Common myeloid progenitor, CD34-positive (primary cell): ENCODE measurements at regions not wholly inside any gene's neighbourhood (a gene's known extent, or its start where the extent isn't known, plus 50 kb on each side); places are given as distances from the start of the nearest gene placed in this dataset.

ENCODE experiments used
- CTCF ChIA-PET: fragments of 350-600 bp; sonication (Branson Sonifier 250); formaldehyde crosslinking; loops from one replicate; lab custom pipeline; 2021; ENCODE audit warnings: antibody characterized with exemption; lab: Charles Lee
- POLR2A ChIA-PET: fragments of 350-600 bp; sonication (Branson Sonifier 250); formaldehyde crosslinking; loops from one replicate; lab custom pipeline; 2021; ENCODE audit warnings: antibody characterized with exemption; lab: Charles Lee
- DNase-seq, 3 donors: peaks; one replicate each; pipeline versions ENCODE4 v3.0.0 to v3.0.0-alpha.2; 2013
- H3K27ac ChIP-seq, 2 experiments: 1 replicate in 1 of 2; 2 replicates in 1 of 2; pipeline ENCODE4 v1.7.0; 2013; ENCODE audit warnings: inconsistent platforms in 2 of 2, low read length in 2 of 2, mild to moderate bottlenecking in 2 of 2, low read depth in 1 of 2, moderate library complexity in 1 of 2; ENCODE audit not compliant: severe bottlenecking in 2 of 2, insufficient read depth in 1 of 2, poor library complexity in 1 of 2
- H3K27me3 ChIP-seq, 5 experiments: replicated peaks in 2 of 5; 1 replicate in 3 of 5; 2 replicates in 2 of 5; pipeline versions ENCODE4 v1.6.1 to v1.7.0; 2013; ENCODE audit warnings: low read length in 4 of 5, mild to moderate bottlenecking in 2 of 5, moderate library complexity in 2 of 5, inconsistent platforms in 1 of 5; ENCODE audit not compliant: insufficient read depth in 5 of 5, control insufficient read depth in 4 of 5
- H3K36me3 ChIP-seq, 4 experiments: 1 replicate in 2 of 4; 2 replicates in 2 of 4; pipeline versions ENCODE4 v1.6.1 to v1.7.0; 2013; ENCODE audit warnings: low read length in 3 of 4, control low read depth in 1 of 4, mild to moderate bottlenecking in 1 of 4; ENCODE audit not compliant: control insufficient read depth in 4 of 4, insufficient read depth in 4 of 4
- H3K4me1 ChIP-seq, 4 experiments: 1 replicate in 3 of 4; 2 replicates in 1 of 4; pipeline versions ENCODE4 v1.6.1 to v1.7.1; 2013; ENCODE audit warnings: low read length in 3 of 4, mild to moderate bottlenecking in 3 of 4, control low read depth in 1 of 4, inconsistent platforms in 1 of 4, moderate library complexity in 1 of 4; ENCODE audit not compliant: control insufficient read depth in 4 of 4, insufficient read depth in 4 of 4; ENCODE audit errors: control extremely low read depth in 1 of 4
- H3K4me3 ChIP-seq, 7 experiments: 1 replicate in 4 of 7; 2 replicates in 3 of 7; pipeline versions ENCODE4 v1.5.1 to v1.7.0; 2013; ENCODE audit warnings: mild to moderate bottlenecking in 7 of 7, low read length in 6 of 7, moderate library complexity in 6 of 7, inconsistent platforms in 2 of 7, low read depth in 2 of 7, control low read depth in 1 of 7; ENCODE audit not compliant: insufficient read depth in 4 of 7, control insufficient read depth in 1 of 7; ENCODE audit errors: extremely low read depth in 1 of 7
- H3K9me3 ChIP-seq, 5 experiments: 1 replicate in 4 of 5; 2 replicates in 1 of 5; pipeline versions ENCODE4 v1.6.1 to v1.7.1; 2013; ENCODE audit warnings: low read length in 4 of 5, mild to moderate bottlenecking in 2 of 5, inconsistent platforms in 1 of 5, low read depth in 1 of 5, moderate library complexity in 1 of 5; ENCODE audit not compliant: control insufficient read depth in 4 of 5, insufficient read depth in 2 of 5; ENCODE audit errors: control extremely low read depth in 1 of 5
- WGBS: methylation state at CpG from one replicate; pipeline ENCODE4 v1.1.5; 2013; ENCODE audit not compliant: insufficient coverage; 5-methylcytosine and 5-hydroxymethylcytosine counted together

DNA sequence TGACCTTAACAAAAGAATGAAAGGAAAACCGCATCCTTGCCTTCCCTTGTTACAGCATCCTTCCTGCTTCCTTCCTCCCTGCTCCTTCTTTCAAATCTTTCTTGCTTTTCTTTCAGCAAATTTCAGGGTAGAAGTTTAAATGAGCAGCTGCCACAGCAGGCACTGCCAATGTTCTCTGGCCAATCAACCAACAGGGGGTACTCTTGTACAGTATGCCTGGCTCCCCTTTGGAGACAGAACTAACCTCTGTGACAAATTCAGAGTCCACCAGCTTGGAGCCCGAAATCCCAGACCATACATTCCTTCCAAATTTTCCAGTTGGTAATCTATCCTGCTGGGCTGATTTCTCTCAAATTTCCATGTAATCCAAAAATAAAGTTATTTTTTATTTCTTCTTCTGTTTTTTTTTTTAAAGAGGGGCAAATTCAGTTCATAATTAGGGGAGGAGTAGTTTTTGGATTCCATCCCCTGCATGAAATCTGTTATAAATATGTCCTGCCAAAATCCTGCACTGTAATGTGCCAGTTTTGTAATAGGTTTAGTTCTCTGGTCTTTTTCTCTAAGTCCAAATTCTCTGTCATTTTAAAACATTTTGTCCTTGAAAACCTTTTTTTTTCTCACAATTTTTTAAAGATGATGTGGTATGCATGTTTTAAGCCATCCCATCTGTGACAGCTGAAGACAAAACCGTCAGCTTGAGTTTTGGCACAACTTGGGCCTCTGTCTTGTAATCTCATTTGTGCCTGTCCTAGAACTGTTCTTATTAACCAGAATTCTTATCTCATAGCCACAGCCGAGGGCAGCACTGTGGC lies 610.0 kb upstream of the LMO3 start:
- no peak overlapping the region for H3K4me3 ChIP-seq

DNA sequence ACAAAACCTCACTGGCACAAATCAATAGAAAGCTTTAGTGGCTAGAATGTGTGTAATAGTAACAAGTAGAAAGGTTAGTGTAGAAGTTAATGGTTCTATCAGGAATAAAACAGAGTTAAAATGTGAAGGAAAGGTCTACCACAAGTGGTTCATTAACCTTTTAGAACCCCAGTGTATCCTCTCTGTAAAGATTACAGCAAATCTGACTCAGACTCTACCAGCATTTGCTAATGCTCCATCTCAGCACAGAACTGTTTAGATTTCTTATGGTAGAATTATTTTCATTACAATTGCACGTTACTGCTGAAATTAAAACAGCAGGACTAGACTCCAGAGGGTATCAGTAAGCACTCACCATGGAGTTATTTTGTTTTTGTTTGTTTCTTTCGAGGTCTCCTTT lies 609.0 kb upstream of the LMO3 start:
- no peak for DNase-seq
- ChIA-PET CTCF (no interaction called here), POLR2A (no interaction called here)
- Histone ChIP-seq H3K4me1 (no peaks in the 10 kb centered on the region), H3K4me3 (no peak overlapping the region), H3K36me3 (no peaks in the 10 kb centered on the region), H3K27ac (no peak overlapping the region), H3K27me3 (no peaks in the 10 kb centered on the region), H3K9me3 (no peaks in the 10 kb centered on the region)
- 42% methylated on average over 2 of the region's 2 CpGs for WGBS

More for the DNA sequence above, 610.0 kb upstream of the LMO3 start:
- no peaks in the 10 kb centered on the region for H3K4me1 ChIP-seq
- DNase-seq, result no peak
- no peaks in the 10 kb centered on the region for H3K36me3 ChIP-seq
- CTCF ChIA-PET, result no interaction called here
- POLR2A ChIA-PET, result no interaction called here
- no peaks in the 10 kb centered on the region for H3K27me3 ChIP-seq
- 73% methylated on average over 3 of the region's 4 CpGs for WGBS
- no peaks in the 10 kb centered on the region for H3K9me3 ChIP-seq
- H3K27ac ChIP-seq, result no peak overlapping the region

DNA sequence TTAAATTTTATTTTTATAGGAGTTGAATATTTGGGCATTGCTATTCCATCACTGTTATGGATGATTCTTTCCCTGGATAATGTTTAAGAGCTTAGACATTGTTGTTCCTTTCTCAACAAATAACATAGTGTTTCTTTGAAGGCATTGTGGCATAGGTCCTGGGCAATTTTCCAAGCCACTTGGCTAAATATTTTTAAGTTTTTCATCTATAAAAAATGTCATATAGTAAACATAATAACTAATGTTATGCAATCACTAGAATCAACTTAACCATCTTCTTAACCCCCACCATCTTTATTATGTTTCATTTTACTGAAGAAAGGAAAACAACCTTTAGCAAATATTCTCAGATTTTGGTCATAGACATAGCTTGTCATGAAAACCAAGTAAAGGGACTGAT lies 600.6 kb upstream of the LMO3 start:
- H3K4me3 ChIP-seq, result no peak overlapping the region
- no peak overlapping the region for H3K27ac ChIP-seq
- no peaks in the 10 kb centered on the region for H3K36me3 ChIP-seq
- H3K9me3 ChIP-seq, result peaks cover 0 to 2% (median 0%) of the 10 kb centered on the region in 5 experiments
- POLR2A ChIA-PET, result no interaction called here
- H3K4me1 ChIP-seq, result no peaks in the 10 kb centered on the region
- no peaks in the 10 kb centered on the region for H3K27me3 ChIP-seq
- CTCF ChIA-PET, result no interaction called here
- DNase-seq, result no peak

DNA sequence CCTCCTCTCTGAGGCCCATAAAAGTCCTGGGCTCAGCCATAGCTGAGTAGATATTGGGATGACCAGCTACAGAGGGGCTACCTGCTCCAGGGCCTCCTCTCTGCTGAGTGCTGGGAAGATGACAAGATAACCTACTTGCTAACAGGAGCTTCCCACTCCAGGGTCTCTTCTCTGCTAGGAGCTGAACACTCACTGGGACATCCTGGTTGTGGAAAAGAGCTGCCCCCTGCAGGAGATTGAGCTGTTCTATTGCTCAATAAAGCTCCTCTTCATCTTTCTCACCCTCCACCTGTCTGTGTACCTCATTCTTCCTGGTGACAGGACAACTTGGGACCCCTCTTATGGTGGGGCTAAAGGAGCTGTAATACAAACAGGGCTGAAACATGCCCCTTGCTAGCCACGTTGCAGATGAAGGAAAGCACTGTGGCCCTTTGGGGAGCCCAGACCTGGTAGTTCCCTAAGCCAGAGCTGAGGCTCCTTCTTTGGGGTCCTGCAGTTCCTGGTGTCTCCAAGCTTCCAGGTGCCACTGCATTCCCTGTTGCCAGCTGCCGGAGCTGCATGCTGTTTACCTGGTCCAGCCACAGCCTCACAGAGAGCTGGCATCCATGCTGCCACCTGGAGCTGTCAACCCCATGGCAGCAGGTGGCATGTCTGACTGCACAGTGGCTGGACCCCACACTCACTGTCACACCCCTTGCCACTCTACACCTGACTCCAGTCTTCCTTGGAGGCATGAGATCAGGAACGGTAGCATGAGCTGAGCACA lies 598.5 kb upstream of the LMO3 start:
- POLR2A ChIA-PET, result no interaction called here
- no peaks in the 10 kb centered on the region for H3K27me3 ChIP-seq
- no peak overlapping the region for H3K27ac ChIP-seq
- CTCF ChIA-PET, result no interaction called here
- peaks cover 0 to 2% (median 0%) of the 10 kb centered on the region in 5 experiments for H3K9me3 ChIP-seq
- whole genome bisulfite sequencing, result 84% methylated on average over 3 of the region's 3 CpGs
- no peak for DNase-seq
- H3K4me1 ChIP-seq, result no peaks in the 10 kb centered on the region
- no peak overlapping the region for H3K4me3 ChIP-seq
- no peaks in the 10 kb centered on the region for H3K36me3 ChIP-seq

DNA sequence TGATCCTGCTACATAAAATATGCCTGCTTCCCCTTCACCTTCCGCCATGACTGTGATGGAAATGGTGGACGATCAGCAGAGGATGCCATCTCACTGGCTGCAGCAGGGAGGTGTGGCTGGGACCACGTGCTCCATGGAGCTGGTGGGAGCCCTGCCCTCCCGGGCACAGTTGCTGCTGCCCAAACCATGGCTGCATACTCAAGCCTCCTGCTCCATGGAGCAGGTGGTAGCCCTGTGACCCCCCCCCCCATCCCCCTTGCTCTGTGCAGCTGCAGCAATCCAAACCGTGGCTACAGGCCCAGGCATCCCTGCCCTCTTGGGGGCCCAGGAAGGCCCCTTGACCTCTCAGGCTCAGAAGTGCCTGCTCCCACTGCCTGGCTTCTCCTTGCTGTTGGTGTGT lies 597.5 kb upstream of the LMO3 start:
- no peak for DNase-seq
- Histone ChIP-seq H3K27me3 (no peaks in the 10 kb centered on the region), H3K36me3 (no peaks in the 10 kb centered on the region), H3K4me1 (no peaks in the 10 kb centered on the region), H3K4me3 (no peak overlapping the region), H3K9me3 (peaks cover 0 to 2% (median 0%) of the 10 kb centered on the region in 5 experiments), H3K27ac (no peak overlapping the region)
- CTCF ChIA-PET, result no interaction called here
- WGBS, result 96% methylated on average over 4 of the region's 5 CpGs
- POLR2A ChIA-PET, result no interaction called here

GRCh38 chr12:17197971-17198370 lies 592.0 kb upstream of the LMO3 start:
- no peak overlapping the region for H3K4me3 ChIP-seq
- CTCF ChIA-PET, result no interaction called here
- no peak for DNase-seq
- H3K9me3 ChIP-seq, result no peaks in the 10 kb centered on the region
- H3K4me1 ChIP-seq, result no peaks in the 10 kb centered on the region
- no peaks in the 10 kb centered on the region for H3K36me3 ChIP-seq
- POLR2A ChIA-PET, result no interaction called here
- no peak overlapping the region for H3K27ac ChIP-seq
- no peaks in the 10 kb centered on the region for H3K27me3 ChIP-seq
- no CpG with 5 or more reads among the region's 3 CpGs for WGBS

DNA sequence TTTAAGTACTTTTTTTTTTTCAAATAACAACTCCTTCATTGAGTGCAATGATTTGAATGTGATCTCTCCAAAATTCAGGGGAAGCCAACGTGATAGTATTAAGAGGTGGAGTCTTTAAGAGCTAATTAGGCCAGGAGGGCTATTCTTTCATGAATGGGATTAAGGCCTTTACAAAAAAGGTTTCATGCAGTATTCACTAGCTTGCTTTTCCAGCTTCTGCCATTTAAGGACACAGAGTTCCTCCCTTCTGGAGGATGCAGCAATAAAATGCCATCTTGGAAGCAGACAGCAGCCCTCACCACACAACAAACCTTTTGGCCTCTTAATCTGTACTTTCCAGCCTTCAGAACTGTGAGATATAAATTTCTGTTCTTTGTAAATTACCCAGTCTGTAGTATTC lies 586.8 kb upstream of the LMO3 start:
- H3K4me1 ChIP-seq, result no peaks in the 10 kb centered on the region
- WGBS, result 67% methylated on average over 1 of the region's 1 CpG
- no peaks in the 10 kb centered on the region for H3K36me3 ChIP-seq
- no peaks in the 10 kb centered on the region for H3K9me3 ChIP-seq
- no peaks in the 10 kb centered on the region for H3K27me3 ChIP-seq
- no peak overlapping the region for H3K4me3 ChIP-seq
- POLR2A ChIA-PET, result no interaction called here
- CTCF ChIA-PET, result no interaction called here
- no peak overlapping the region for H3K27ac ChIP-seq
- DNase-seq, result no peak
